HCT116 (cell line): ENCODE measurements at regions not wholly inside any gene's neighbourhood (a gene's known extent, or its start where the extent isn't known, plus 50 kb on each side); places are given as distances from the start of the nearest gene placed in this dataset.

Experiments
- ATAC-seq: fragments of 200-7000 bp; cut with Tn5 transposase; 2 replicates; pipeline ENCODE4 v1.9.1; 2020; ENCODE audit warnings: mild to moderate bottlenecking, moderate library complexity
- BruUV-seq: library from RNA; stranded (reverse); fragments of 400-500 nt; replicated peaks from 2 replicates; lab custom pipeline; 2021; lab: Mats Ljungman, UMichigan
- CTCF ChIA-PET: fragments of 300-600 bp; sonication (Branson Sonifier 250); formaldehyde crosslinking; loops from one replicate; lab custom pipeline; 2021; ENCODE audit warnings: antibody characterized with exemption; lab: Charles Lee
- POLR2A ChIA-PET: fragments of 300-600, 350-600 bp; sonication (Branson Sonifier 250); formaldehyde crosslinking; loops from one replicate; lab custom pipeline; 2021; ENCODE audit warnings: antibody characterized with exemption; lab: Charles Lee
- RAD21 ChIA-PET, 2 experiments: fragments of 300-600 bp; sonication (Branson Sonifier 250); formaldehyde crosslinking; loops; one replicate each; lab custom pipeline; 2023; ENCODE audit warnings: low total read pairs in 2 of 2; ENCODE audit not compliant: uncharacterized antibody in 2 of 2, unreplicated experiment in 2 of 2, low non-redundant PET in 1 of 2; lab: Charles Lee
- DNase-seq: peaks from one replicate; pipeline ENCODE4 v3.0.0-alpha.2; 2010; ENCODE audit warnings: low read depth, low spot score
- H2AFZ ChIP-seq: fragments of 200-600 bp; shearing (Covaris generic), sonication (generic); 2 replicates; pipeline ENCODE4 v1.6.1; 2017; ENCODE audit warnings: low read depth, mixed run types, mixed read lengths, antibody characterized with exemption, low read length; ENCODE audit not compliant: poor library complexity, severe bottlenecking
- H3K27ac ChIP-seq: 2 replicates; pipeline ENCODE4 v1.5.1; 2012; ENCODE audit warnings: low read depth, low read length
- H3K27me3 ChIP-seq: fragments of 200-600 bp; sonication (generic); 2 replicates; pipeline ENCODE4 v1.6.1; 2016; ENCODE audit warnings: mixed run types, low read length, mixed read lengths; ENCODE audit not compliant: insufficient read depth
- H3K36me3 ChIP-seq, 2 experiments: fragments of 200-500 bp in 1 of 2; fragments of 200-600 bp in 1 of 2; sonication (Bioruptor generic) in 1 of 2; sonication (generic) in 1 of 2; 2 replicates each; pipeline versions ENCODE4 v1.5.1 to v1.6.1; 2014 to 2016; ENCODE audit warnings: low read length in 2 of 2, inconsistent platforms in 1 of 2, mixed read lengths in 1 of 2, mixed run types in 1 of 2; ENCODE audit not compliant: insufficient read depth in 2 of 2, control insufficient read depth in 1 of 2
- H3K4me1 ChIP-seq, 2 experiments: fragments of 200-600 bp in 1 of 2; sonication (generic) in 1 of 2; 2 replicates each; pipeline versions ENCODE4 v1.5.1 to v1.6.1; 2012 to 2017; ENCODE audit warnings: low read length in 2 of 2, inconsistent platforms in 1 of 2, mild to moderate bottlenecking in 1 of 2, mixed read lengths in 1 of 2, mixed run types in 1 of 2, moderate library complexity in 1 of 2; ENCODE audit not compliant: insufficient read depth in 2 of 2, control insufficient read depth in 1 of 2
- H3K4me2 ChIP-seq: fragments of 200-600 bp; sonication (generic); 2 replicates; pipeline ENCODE4 v1.6.1; 2017; ENCODE audit warnings: mixed run types, low read length, mixed read lengths
- H3K4me3 ChIP-seq, 2 experiments: fragments of 200-600 bp in 1 of 2; sonication (generic) in 1 of 2; replicated peaks in 1 of 2; 2 replicates each; pipeline ENCODE4 v1.5.1; 2011 to 2016; ENCODE audit warnings: low read length in 2 of 2, control low read depth in 1 of 2, low read depth in 1 of 2, mild to moderate bottlenecking in 1 of 2, mixed read lengths in 1 of 2, mixed run types in 1 of 2
- H3K79me2 ChIP-seq: fragments of 200-600 bp; sonication (generic); 2 replicates; pipeline ENCODE4 v1.6.1; 2017; ENCODE audit warnings: mild to moderate bottlenecking, mixed run types, low read length, moderate library complexity, mixed read lengths; ENCODE audit not compliant: insufficient read depth
- H3K9ac ChIP-seq: fragments of 200-600 bp; sonication (generic); 2 replicates; pipeline ENCODE4 v1.6.1; 2016; ENCODE audit warnings: low read length, mixed read lengths
- H3K9me2 ChIP-seq: fragments of 200-600 bp; sonication (generic), shearing (Covaris generic); 2 replicates; pipeline ENCODE4 v1.6.1; 2017; ENCODE audit warnings: mixed run types, mild to moderate bottlenecking, moderate library complexity; ENCODE audit not compliant: insufficient read depth
- H3K9me3 ChIP-seq, 2 experiments: fragments of 200-500 bp in 1 of 2; fragments of 200-600 bp in 1 of 2; sonication (Bioruptor generic) in 1 of 2; sonication (generic) in 1 of 2; 2 replicates each; pipeline ENCODE4 v1.6.1; 2014 to 2017; ENCODE audit warnings: low read length in 2 of 2, mixed read lengths in 2 of 2, inconsistent platforms in 1 of 2, low read depth in 1 of 2, mild to moderate bottlenecking in 1 of 2, mixed run types in 1 of 2, moderate library complexity in 1 of 2; ENCODE audit not compliant: control insufficient read depth in 1 of 2, insufficient read depth in 1 of 2
- H4K20me1 ChIP-seq: fragments of 200-600 bp; sonication (generic), shearing (Covaris generic); 2 replicates; pipeline ENCODE4 v1.6.1; 2017; ENCODE audit warnings: mixed run types, mild to moderate bottlenecking, moderate library complexity; ENCODE audit not compliant: insufficient read depth
- EZH2 ChIP-seq: fragments of 200-600 bp; sonication (generic); IDR thresholded peaks from 2 replicates; pipeline ENCODE4 v1.6.1; 2017; ENCODE audit warnings: antibody characterized with exemption, mixed run types
- EZH2phosphoT487 ChIP-seq: fragments of 200-600 bp; IDR thresholded peaks from 2 replicates; pipeline ENCODE4 v1.6.1; 2018; ENCODE audit warnings: antibody characterized with exemption, borderline replicate concordance
- POLR2A ChIP-seq: IDR thresholded peaks from 2 replicates; pipeline ENCODE4 v1.7.0; 2011; ENCODE audit warnings: borderline replicate concordance; ENCODE audit not compliant: insufficient read depth, insufficient read length; ENCODE audit errors: extremely low read depth
- POLR2AphosphoS5 ChIP-seq: IDR thresholded peaks from 2 replicates; pipeline ENCODE4 v1.6.1; 2011; ENCODE audit warnings: mild to moderate bottlenecking, low read depth, low read length, moderate library complexity
- RAD21 ChIP-seq: IDR thresholded peaks from 2 replicates; pipeline ENCODE4 v1.6.1; 2012; ENCODE audit warnings: low read depth, mild to moderate bottlenecking
- intact Hi-C: fragments of 100-400 bp; cut with micrococcal nuclease; formaldehyde crosslinking; loops from 2 replicates; pipeline ENCODE4 v1.10.0; 2022
- TF ChIP-seq, protein P1 (sequence below): IDR thresholded peaks from 2 replicates; pipeline ENCODE4 v1.6.1; 2012
- TF ChIP-seq, protein P2 (sequence below): IDR thresholded peaks from 2 replicates; pipeline ENCODE4 v1.6.1; 2012; ENCODE audit warnings: low read depth

DNA sequence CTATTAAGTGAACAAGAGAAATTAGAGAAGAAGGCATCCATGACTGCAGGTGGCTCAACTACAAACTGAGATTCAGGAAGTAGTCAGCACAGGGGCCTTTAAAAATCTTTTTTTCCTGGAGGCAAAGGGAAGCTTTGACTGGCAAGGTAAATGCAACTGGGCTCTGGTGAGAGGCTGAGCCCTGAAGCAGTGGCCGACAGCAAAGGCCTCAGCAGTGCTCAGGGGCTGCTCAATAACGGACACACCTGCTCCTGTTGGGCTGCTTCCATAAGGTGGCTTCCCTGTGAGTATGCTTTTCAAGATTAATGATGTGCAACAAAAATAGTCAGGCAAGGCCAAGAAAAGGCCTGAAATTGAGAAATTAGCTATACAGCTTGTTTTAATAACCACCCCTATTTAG lies 134.2 kb upstream of the RGMB start (continued):
- TF ChIP-seq EZH2 = no peak
- TF ChIP-seq, protein P1, sequence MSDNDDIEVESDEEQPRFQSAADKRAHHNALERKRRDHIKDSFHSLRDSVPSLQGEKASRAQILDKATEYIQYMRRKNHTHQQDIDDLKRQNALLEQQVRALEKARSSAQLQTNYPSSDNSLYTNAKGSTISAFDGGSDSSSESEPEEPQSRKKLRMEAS = no peak
- TF ChIP-seq, protein P2, sequence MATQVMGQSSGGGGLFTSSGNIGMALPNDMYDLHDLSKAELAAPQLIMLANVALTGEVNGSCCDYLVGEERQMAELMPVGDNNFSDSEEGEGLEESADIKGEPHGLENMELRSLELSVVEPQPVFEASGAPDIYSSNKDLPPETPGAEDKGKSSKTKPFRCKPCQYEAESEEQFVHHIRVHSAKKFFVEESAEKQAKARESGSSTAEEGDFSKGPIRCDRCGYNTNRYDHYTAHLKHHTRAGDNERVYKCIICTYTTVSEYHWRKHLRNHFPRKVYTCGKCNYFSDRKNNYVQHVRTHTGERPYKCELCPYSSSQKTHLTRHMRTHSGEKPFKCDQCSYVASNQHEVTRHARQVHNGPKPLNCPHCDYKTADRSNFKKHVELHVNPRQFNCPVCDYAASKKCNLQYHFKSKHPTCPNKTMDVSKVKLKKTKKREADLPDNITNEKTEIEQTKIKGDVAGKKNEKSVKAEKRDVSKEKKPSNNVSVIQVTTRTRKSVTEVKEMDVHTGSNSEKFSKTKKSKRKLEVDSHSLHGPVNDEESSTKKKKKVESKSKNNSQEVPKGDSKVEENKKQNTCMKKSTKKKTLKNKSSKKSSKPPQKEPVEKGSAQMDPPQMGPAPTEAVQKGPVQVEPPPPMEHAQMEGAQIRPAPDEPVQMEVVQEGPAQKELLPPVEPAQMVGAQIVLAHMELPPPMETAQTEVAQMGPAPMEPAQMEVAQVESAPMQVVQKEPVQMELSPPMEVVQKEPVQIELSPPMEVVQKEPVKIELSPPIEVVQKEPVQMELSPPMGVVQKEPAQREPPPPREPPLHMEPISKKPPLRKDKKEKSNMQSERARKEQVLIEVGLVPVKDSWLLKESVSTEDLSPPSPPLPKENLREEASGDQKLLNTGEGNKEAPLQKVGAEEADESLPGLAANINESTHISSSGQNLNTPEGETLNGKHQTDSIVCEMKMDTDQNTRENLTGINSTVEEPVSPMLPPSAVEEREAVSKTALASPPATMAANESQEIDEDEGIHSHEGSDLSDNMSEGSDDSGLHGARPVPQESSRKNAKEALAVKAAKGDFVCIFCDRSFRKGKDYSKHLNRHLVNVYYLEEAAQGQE = no peak
- no peak for TF ChIP-seq POLR2A
- TF ChIP-seq EZH2phosphoT487 = no peak
- TF ChIP-seq POLR2AphosphoS5 = no peak

DNA sequence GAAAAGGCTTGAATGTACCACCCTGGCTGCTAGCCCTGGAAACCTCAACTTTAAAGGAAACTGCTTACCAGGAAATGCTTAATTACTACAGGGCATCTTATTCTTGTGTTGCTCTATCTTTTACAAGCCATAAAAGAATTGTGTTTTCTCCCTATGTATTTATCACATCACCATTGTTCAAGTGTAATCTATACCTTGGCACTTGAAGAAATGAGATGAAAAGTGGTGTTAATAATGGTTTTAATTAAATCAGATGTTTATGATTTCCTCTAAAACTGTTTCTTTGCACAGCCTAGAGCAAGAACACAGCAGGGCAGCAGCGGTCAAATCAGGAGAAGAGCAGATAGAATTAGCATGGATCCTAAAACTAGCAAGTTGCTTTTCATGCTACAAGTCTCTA lies 131.8 kb upstream of the RGMB start:
- no peak overlapping the region for H3K9ac ChIP-seq
- no peak for DNase-seq
- no peaks in the 10 kb centered on the region for H3K9me3 ChIP-seq
- H3K4me2 ChIP-seq = no peak overlapping the region
- ChIA-PET CTCF (no interaction called here), POLR2A (no interaction called here), RAD21 (no interaction called here)
- no peaks in the 10 kb centered on the region for H3K4me1 ChIP-seq
- no peak overlapping the region for H3K27ac ChIP-seq
- intact Hi-C loops = no loop called here
- ATAC-seq = no peak
- no peaks in the 10 kb centered on the region for H3K27me3 ChIP-seq
- H4K20me1 ChIP-seq = no peaks in the 10 kb centered on the region
- no peaks in the 10 kb centered on the region for H3K36me3 ChIP-seq
- H2AFZ ChIP-seq = no peak overlapping the region
- BruUV-seq = no TSS peak
- TF ChIP-seq RAD21 = no peak
- no peaks in the 10 kb centered on the region for H3K79me2 ChIP-seq
- no peak overlapping the region for H3K4me3 ChIP-seq
- H3K9me2 ChIP-seq = no peaks in the 10 kb centered on the region
